HFF-Myc (cell line): ENCODE measurements at regions not wholly inside any gene's neighbourhood (a gene's known extent, or its start where the extent isn't known, plus 50 kb on each side); places are given as distances from the start of the nearest gene placed in this dataset.

Source experiments
- DNase-seq: peaks from one replicate; pipeline ENCODE4 v3.0.0-alpha.2; 2011; ENCODE audit warnings: low read depth; ENCODE audit errors: extremely low read depth
- H3K4me3 ChIP-seq: replicated peaks from 2 replicates; pipeline ENCODE4 v1.5.1; 2011; ENCODE audit warnings: low read depth, mild to moderate bottlenecking, control low read depth, low read length
- TF ChIP-seq, protein P1 (sequence below): IDR thresholded peaks from 2 replicates; pipeline ENCODE4 v1.5.1; 2012; ENCODE audit warnings: mild to moderate bottlenecking, low read depth, low read length, control low read depth; ENCODE audit errors: missing control alignments

- TF ChIP-seq, protein P1, sequence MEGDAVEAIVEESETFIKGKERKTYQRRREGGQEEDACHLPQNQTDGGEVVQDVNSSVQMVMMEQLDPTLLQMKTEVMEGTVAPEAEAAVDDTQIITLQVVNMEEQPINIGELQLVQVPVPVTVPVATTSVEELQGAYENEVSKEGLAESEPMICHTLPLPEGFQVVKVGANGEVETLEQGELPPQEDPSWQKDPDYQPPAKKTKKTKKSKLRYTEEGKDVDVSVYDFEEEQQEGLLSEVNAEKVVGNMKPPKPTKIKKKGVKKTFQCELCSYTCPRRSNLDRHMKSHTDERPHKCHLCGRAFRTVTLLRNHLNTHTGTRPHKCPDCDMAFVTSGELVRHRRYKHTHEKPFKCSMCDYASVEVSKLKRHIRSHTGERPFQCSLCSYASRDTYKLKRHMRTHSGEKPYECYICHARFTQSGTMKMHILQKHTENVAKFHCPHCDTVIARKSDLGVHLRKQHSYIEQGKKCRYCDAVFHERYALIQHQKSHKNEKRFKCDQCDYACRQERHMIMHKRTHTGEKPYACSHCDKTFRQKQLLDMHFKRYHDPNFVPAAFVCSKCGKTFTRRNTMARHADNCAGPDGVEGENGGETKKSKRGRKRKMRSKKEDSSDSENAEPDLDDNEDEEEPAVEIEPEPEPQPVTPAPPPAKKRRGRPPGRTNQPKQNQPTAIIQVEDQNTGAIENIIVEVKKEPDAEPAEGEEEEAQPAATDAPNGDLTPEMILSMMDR, result no peak
- DNase-seq, result no peak
- H3K4me3 ChIP-seq, result no peak overlapping the region
Measured at GRCh38 chr6:66538551-66539135, 831.6 kb upstream of the EYS start.

- DNase-seq, result no peak
- no peak overlapping the region for H3K4me3 ChIP-seq
- TF ChIP-seq, protein P1, result no peak
Measured at GRCh38 chr6:66533921-66534404, 826.9 kb upstream of the EYS start.

GRCh38 chr6:66526061-66526460 lies 819.0 kb upstream of the EYS start:
- H3K4me3 ChIP-seq, result no peak overlapping the region
- DNase-seq, result no peak
- TF ChIP-seq, protein P1, result no peak

DNA sequence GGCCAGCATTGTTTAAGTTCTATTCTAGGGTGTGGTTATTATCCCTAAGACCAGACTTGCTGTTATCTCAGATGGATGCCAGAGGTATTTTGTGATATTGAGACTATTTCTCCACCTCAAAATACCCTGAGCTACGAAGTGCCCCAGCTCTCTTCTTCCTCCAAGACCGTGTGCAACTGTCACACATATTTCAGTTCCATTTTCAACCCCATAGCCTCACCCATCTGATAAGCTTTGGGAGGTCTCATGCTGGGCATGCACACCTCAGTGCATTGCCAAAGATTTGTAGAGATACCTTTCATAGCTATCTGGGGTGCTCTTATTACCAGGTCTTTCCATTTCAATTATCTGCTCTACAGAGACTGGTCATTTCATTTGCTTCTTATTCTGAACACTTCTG lies 815.8 kb upstream of the EYS start:
- TF ChIP-seq, protein P1, result no peak
- no peak overlapping the region for H3K4me3 ChIP-seq
- no peak for DNase-seq

DNA sequence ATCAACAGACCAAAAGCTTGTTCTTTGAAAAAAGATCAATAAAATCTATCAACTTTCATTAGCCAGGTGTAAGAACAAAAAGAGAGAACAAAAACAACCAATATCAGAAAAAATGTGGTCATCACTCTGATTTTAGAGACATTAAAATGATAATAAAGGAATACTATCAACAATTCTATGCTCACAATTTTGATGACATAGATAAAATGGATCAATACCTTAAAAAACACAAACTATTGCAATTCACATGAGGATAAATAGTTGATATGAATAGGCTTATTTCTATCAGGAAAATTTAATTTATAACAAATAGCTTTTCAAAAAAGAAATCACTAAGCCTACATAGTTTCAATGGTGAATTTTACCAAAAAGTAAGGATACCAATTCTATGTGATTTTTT lies 809.4 kb upstream of the EYS start:
- DNase-seq, result no peak
- no peak overlapping the region for H3K4me3 ChIP-seq
- TF ChIP-seq, protein P1, result no peak

DNA sequence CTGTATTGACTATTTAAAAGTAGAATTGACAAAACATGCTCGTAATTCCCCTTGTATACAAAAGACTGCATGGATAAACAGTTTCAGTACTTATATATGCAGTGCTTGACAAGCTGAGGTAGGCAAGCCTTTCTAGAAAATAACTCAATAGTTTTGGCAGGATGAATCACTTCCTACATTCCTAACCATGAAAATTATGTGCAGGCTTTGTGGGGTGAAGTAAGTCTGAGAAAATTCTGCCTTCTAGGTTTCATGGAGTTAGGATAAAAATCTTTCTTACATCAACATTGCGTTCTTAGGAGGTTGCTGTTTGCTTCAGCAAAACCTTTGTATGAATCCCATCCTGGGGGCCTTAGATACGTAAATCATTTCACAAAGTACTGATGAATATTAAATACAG lies 801.4 kb upstream of the EYS start:
- DNase-seq, result no peak
- TF ChIP-seq, protein P1, result no peak
- H3K4me3 ChIP-seq, result no peak overlapping the region

GRCh38 chr6:66499851-66500250 lies 792.8 kb upstream of the EYS start:
- H3K4me3 ChIP-seq, result no peak overlapping the region
- TF ChIP-seq, protein P1, result no peak
- DNase-seq, result no peak
